OCI-LY7 (cell line): ENCODE measurements at regions not wholly inside any gene's neighbourhood (a gene's known extent, or its start where the extent isn't known, plus 50 kb on each side); places are given as distances from the start of the nearest gene placed in this dataset.

Experiments
- CTCF ChIP-seq: fragments of 200-600 bp; sonication (generic); conservative IDR thresholded peaks from 2 replicates; pipeline ENCODE4 v1.5.1; 2014; ENCODE audit warnings: mild to moderate bottlenecking, antibody characterized with exemption, low read length, moderate library complexity, mixed read lengths
- EZH2phosphoT487 ChIP-seq: fragments of 200-600 bp; sonication (generic); IDR thresholded peaks from 2 replicates; pipeline ENCODE4 v1.6.1; 2018; ENCODE audit warnings: low read depth, borderline replicate concordance, mild to moderate bottlenecking, mixed run types, antibody characterized with exemption, low read length, moderate library complexity, mixed read lengths

- TF ChIP-seq CTCF (no peak), EZH2phosphoT487 (no peak)
Measured at GRCh38 chr21:25373126-25374082, 233.9 kb downstream of the MRPL39 start.
